Endothelial cell of umbilical vein (primary cell): ENCODE measurements at regions not wholly inside any gene's neighbourhood (a gene's known extent, or its start where the extent isn't known, plus 50 kb on each side); places are given as distances from the start of the nearest gene placed in this dataset.

ENCODE experiments used
- BruUV-seq: library from RNA; stranded (reverse); fragments of 400-500 nt; replicated peaks from 2 replicates; lab custom pipeline; 2021; lab: Mats Ljungman, UMichigan
- CTCF ChIA-PET: fragments of 300-600, 350-600 bp; sonication (Branson Sonifier 250); formaldehyde crosslinking; loops from one replicate; lab custom pipeline; 2021; ENCODE audit warnings: antibody characterized with exemption, inconsistent platforms; lab: Charles Lee
- POLR2A ChIA-PET: fragments of 300-600, 350-600 bp; sonication (Branson Sonifier 250); formaldehyde crosslinking; loops from one replicate; lab custom pipeline; 2021; ENCODE audit warnings: antibody characterized with exemption, inconsistent platforms; lab: Charles Lee
- DNase-seq: peaks from one replicate; pipeline ENCODE4 v3.0.0-alpha.2; 2011; ENCODE audit warnings: low read depth, low spot score
- FAIRE-seq: peaks from 2 replicates; lab custom pipeline; 2011; peaks lifted over from hg19 to GRCh38; lab: Jason Lieb, UNC
- H2AFZ ChIP-seq: 2 replicates; pipeline ENCODE4 v1.6.0; 2012; ENCODE audit warnings: low read depth, low read length, control low read depth, inconsistent platforms
- H3K27ac ChIP-seq: 2 replicates; pipeline ENCODE4 v1.5.1; 2011; ENCODE audit warnings: low read depth, mild to moderate bottlenecking, control low read depth, low read length, moderate library complexity; ENCODE audit not compliant: insufficient read depth
- H3K27me3 ChIP-seq, 2 experiments: 2 replicates each; pipeline versions ENCODE4 v1.6.0 to v1.6.1; 2011; ENCODE audit warnings: low read length in 2 of 2, mixed read lengths in 1 of 2; ENCODE audit not compliant: control insufficient read depth in 2 of 2, insufficient read depth in 2 of 2
- H3K36me3 ChIP-seq, 2 experiments: 2 replicates in 1 of 2; 3 replicates in 1 of 2; pipeline ENCODE4 v1.5.1; 2011; ENCODE audit warnings: low read length in 2 of 2, mild to moderate bottlenecking in 1 of 2, moderate library complexity in 1 of 2; ENCODE audit not compliant: control insufficient read depth in 2 of 2, insufficient read depth in 2 of 2; ENCODE audit errors: extremely low read depth in 1 of 2
- H3K4me1 ChIP-seq: 3 replicates; pipeline ENCODE4 v1.5.1; 2011; ENCODE audit warnings: mild to moderate bottlenecking, low read length; ENCODE audit not compliant: control insufficient read depth, insufficient read depth; ENCODE audit errors: extremely low read depth
- H3K4me2 ChIP-seq: 2 replicates; pipeline ENCODE4 v1.6.1; 2011; ENCODE audit warnings: low read length, control low read depth, mixed read lengths; ENCODE audit not compliant: insufficient read depth
- H3K4me3 ChIP-seq, 3 experiments: fragments of 200-600 bp in 1 of 3; sonication (generic), shearing (Covaris generic) in 1 of 3; replicated peaks in 1 of 3; 2 replicates each; pipeline ENCODE4 v1.5.1; 2011 to 2016; ENCODE audit warnings: control low read depth in 3 of 3, low read length in 3 of 3, mild to moderate bottlenecking in 2 of 3, inconsistent platforms in 1 of 3, low read depth in 1 of 3, moderate library complexity in 1 of 3; ENCODE audit not compliant: insufficient read depth in 1 of 3
- H3K79me2 ChIP-seq: 2 replicates; pipeline ENCODE4 v1.6.0; 2012; ENCODE audit warnings: low read length, inconsistent platforms; ENCODE audit not compliant: control insufficient read depth, insufficient read depth
- H3K9ac ChIP-seq: replicated peaks from 2 replicates; pipeline ENCODE3; 2011; ENCODE audit warnings: low read length, control low read depth; ENCODE audit not compliant: insufficient read depth; ENCODE audit errors: extremely low read depth
- H3K9me1 ChIP-seq: replicated peaks from 3 replicates; pipeline ENCODE4 v1.6.0; 2011; ENCODE audit warnings: mild to moderate bottlenecking, low read length; ENCODE audit not compliant: control insufficient read depth, insufficient read depth; ENCODE audit errors: extremely low read depth
- H3K9me3 ChIP-seq: replicated peaks from 2 replicates; pipeline ENCODE4 v1.5.1; 2012; ENCODE audit warnings: low read length, inconsistent platforms; ENCODE audit not compliant: control insufficient read depth, insufficient read depth
- H4K20me1 ChIP-seq: replicated peaks from 2 replicates; pipeline ENCODE3; 2011; ENCODE audit warnings: mild to moderate bottlenecking, low read length; ENCODE audit not compliant: control insufficient read depth, insufficient read depth; ENCODE audit errors: extremely low read depth
- CTCF ChIP-seq, 2 donors: IDR thresholded peaks; 1 replicate in 1 of 2; 2 replicates in 1 of 2; pipeline ENCODE4 v1.5.1; 2011; ENCODE audit warnings: low read length in 2 of 2, mild to moderate bottlenecking in 2 of 2, moderate library complexity in 2 of 2, control low read depth in 1 of 2, inconsistent platforms in 1 of 2, low read depth in 1 of 2; ENCODE audit not compliant: insufficient read depth in 1 of 2; ENCODE audit errors: extremely low read depth in 1 of 2
- EZH2 ChIP-seq: IDR thresholded peaks from 2 replicates; pipeline ENCODE4 v1.6.1; 2012; ENCODE audit warnings: borderline replicate concordance, low read depth, mild to moderate bottlenecking, moderate library complexity, low read length, inconsistent platforms; ENCODE audit not compliant: severe bottlenecking
- FOS ChIP-seq: IDR thresholded peaks from 2 replicates; pipeline ENCODE4 v1.6.1; 2011; ENCODE audit warnings: mild to moderate bottlenecking, low read length, moderate library complexity, borderline replicate concordance; ENCODE audit not compliant: insufficient read depth
- GATA2 ChIP-seq: IDR thresholded peaks from 2 replicates; pipeline ENCODE4 v1.7.0; 2011; ENCODE audit warnings: low read depth, mild to moderate bottlenecking, moderate library complexity, mixed read lengths, low read length; ENCODE audit not compliant: insufficient read length, insufficient read depth
- JUN ChIP-seq: IDR thresholded peaks from 2 replicates; pipeline ENCODE4 v1.6.1; 2011; ENCODE audit warnings: borderline replicate concordance, low read depth; ENCODE audit not compliant: insufficient read length, insufficient read depth
- MAX ChIP-seq: IDR thresholded peaks from 2 replicates; pipeline ENCODE4 v1.6.1; 2011; ENCODE audit not compliant: insufficient read depth, insufficient read length
- MYC ChIP-seq: IDR thresholded peaks from one replicate; pipeline ENCODE4 v1.6.1; 2011; ENCODE audit warnings: mild to moderate bottlenecking, low read depth, low read length
- POLR2A ChIP-seq: IDR thresholded peaks from 2 replicates; pipeline ENCODE4 v1.6.1; 2012; ENCODE audit warnings: low read depth, mild to moderate bottlenecking, control low read depth, low read length
- POLR2AphosphoS5 ChIP-seq: IDR thresholded peaks from 2 replicates; pipeline ENCODE4 v1.6.1; 2012; ENCODE audit warnings: low read depth, mild to moderate bottlenecking, control low read depth, low read length, moderate library complexity; ENCODE audit not compliant: insufficient read depth
- dilution Hi-C: fragments of 300-500 bp; cut with MboI; formaldehyde crosslinking; loops from one replicate; pipeline ENCODE4 v1.15.0; 2019; ENCODE audit warnings: low sequenced_read_pairs; ENCODE audit not compliant: extremely low pct_ligation_motif_present
- intact Hi-C: fragments of 100-400 bp; cut with micrococcal nuclease; formaldehyde crosslinking; loops from one replicate; pipeline ENCODE4 v1.10.0; 2022

DNA sequence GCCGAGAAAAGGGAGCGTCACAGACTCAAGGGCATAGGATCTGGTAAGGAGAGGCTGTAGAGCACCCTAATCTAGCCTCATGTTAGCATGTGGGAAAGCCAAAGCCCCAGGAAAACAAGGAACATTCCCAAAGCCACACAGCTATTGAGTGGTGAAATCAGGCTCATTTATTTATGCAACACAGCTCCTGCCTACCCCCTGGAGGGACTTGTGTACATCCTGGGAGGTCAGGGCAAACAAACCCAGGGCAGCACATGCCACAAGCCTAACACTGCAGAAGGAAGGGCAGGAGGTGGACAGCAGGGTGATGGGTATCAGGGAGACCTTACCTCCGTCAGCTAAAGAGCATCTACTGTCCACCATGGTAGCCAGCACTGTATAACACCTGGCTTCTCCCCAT lies 283.5 kb downstream of the RPLP1 start:
- Histone ChIP-seq H3K4me2 (no peak overlapping the region), H3K27me3 (peaks cover 17 to 26% of the 10 kb centered on the region in 2 experiments), H3K9me1 (no peaks in the 10 kb centered on the region), H3K4me3 (no peak overlapping the region), H3K27ac (no peak overlapping the region), H3K9me3 (no peaks in the 10 kb centered on the region), H3K79me2 (no peaks in the 10 kb centered on the region), H4K20me1 (no peaks in the 10 kb centered on the region), H3K36me3 (no peaks in the 10 kb centered on the region), H3K9ac (no peak overlapping the region), H3K4me1 (no peaks in the 10 kb centered on the region), H2AFZ (no peak overlapping the region)
- CTCF ChIA-PET = interaction anchor here (1.5 kb wide), 1 partner anchor 8 kb away, joined by 4 read pairs; no protein-coding TSS in a partner anchor
- DNase-seq (no peak), FAIRE-seq (no peak)
- intact Hi-C loops (no loop called here), dilution Hi-C loops (no loop called here)
- TF ChIP-seq POLR2AphosphoS5 = no peak
- TF ChIP-seq POLR2A = no peak
- TF ChIP-seq MAX = no peak
- TF ChIP-seq JUN = no peak
- no peak for TF ChIP-seq EZH2
- TF ChIP-seq MYC = no peak
- no peak for TF ChIP-seq GATA2
- TF ChIP-seq CTCF (IDR thresholded peaks at IDR 0.05; ENCODE audit: extremely low read depth in 1 of 2, insufficient read depth in 1 of 2, low read depth in 1 of 2, low read length in 2 of 2) = no peak
- TF ChIP-seq FOS = no peak
- BruUV-seq = no TSS peak
- POLR2A ChIA-PET = no interaction called here
